LNCaP clone FGC (cell line): ENCODE measurements at regions not wholly inside any gene's neighbourhood (a gene's known extent, or its start where the extent isn't known, plus 50 kb on each side); places are given as distances from the start of the nearest gene placed in this dataset.

Source experiments
- DNase-seq: peaks from one replicate; pipeline ENCODE4 v3.0.0-alpha.2; 2011; ENCODE audit warnings: low read depth
- H3K4me3 ChIP-seq: 2 replicates; pipeline ENCODE4 v1.5.1; 2011; ENCODE audit warnings: mild to moderate bottlenecking, low read depth, low read length, control low read depth
- CTCF ChIP-seq: IDR thresholded peaks from 2 replicates; pipeline ENCODE4 v1.5.1; 2012; ENCODE audit warnings: mild to moderate bottlenecking; ENCODE audit not compliant: control insufficient read depth, insufficient read depth; ENCODE audit errors: extremely low read depth

DNA sequence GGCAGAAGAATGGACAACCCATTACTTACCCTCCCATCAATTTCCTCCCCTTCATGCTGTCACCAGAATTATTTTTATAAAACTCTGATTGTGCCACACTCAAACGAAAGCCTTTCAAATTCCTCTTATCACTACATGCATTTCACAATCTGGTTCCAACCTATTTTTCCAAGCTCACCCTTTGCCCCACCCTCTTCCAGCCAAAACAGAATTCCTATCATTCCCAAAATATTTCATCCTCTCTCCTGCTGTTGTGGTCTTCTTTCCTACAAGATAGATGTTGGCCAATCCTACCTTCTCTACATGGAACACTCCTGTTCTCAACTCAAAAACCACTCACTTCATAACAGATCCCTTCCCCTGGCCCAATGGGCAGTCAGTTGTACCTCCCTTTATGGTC lies 111.5 kb downstream of the ELAPOR2 start:
- no peak overlapping the region for H3K4me3 ChIP-seq
- no peak for DNase-seq

DNA sequence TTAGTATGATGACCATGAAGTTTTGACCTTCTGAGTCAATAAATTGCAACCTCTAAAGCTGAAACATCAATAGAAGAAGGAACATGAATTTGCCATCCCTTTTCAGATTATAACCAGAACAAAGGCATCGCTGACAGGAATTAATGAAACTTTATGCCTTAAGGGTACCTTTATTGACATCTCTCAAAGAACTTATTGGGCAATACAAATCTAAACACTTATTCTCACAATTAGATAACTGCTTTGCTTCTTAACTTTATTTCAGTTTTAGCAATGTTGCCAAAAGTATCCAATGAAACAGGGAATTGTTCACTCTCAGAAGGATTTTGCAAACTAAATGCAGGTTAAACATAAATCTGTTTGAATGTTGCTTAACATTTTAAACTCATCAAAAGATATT lies 116.0 kb downstream of the ELAPOR2 start:
- no peak for DNase-seq
- H3K4me3 ChIP-seq, result no peak overlapping the region
- no peak for TF ChIP-seq CTCF

More for the DNA sequence above, 111.5 kb downstream of the ELAPOR2 start:
- no peak for TF ChIP-seq CTCF

DNA sequence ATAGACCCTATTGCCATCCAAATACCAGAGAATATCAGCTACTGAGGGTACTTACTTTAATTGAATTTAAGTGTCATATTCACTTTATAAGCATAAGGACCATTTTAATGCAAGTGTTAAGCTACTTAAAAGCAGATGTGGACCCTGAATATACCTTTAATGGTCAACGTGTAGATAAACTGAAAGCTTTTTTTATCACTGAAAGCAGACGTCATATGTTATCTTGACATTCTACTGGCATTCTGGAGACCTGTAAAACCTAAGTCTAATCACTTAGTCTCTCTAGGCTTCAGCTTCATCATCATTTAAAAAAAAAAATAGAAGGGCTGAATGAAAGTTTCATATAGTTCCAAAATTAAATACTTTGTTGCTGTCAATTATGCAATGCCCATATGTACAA lies 116.5 kb downstream of the ELAPOR2 start:
- H3K4me3 ChIP-seq, result no peak overlapping the region
- no peak for TF ChIP-seq CTCF
- DNase-seq, result no peak

- TF ChIP-seq CTCF, result no peak
- H3K4me3 ChIP-seq, result no peak overlapping the region
- DNase-seq, result no peak
Observed at GRCh38 chr7:86942081-86942480, 117.4 kb downstream of the ELAPOR2 start.

DNA sequence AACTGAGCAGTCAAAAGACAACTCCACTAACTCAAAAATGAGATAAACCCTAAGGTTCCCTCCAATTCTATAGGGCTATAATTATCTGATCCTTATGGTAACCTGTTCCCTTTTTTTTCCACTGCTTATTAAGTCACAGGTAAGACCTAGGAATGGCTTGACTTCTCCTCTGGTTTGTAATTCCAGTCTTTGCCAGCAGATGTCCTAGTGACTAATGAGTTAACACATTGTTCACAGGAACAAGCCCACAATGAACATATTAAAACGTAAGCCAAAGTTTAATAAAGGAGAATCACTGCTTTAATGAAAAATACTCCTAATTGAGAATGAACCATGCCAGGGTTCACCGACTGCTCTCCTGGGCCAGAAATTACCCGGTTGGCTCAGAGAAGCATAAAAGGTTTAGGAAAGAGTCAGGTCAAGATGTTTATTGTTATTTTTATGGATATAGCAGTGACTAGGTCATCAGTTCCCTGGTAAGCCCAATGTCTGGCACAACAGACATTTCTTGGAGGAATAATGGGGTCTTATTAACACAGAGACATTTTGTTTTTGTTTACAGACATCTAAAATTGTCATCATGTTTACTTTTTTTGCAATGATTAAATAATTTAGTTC lies 120.1 kb downstream of the ELAPOR2 start:
- DNase-seq, result peak; percentile 69
- no peak overlapping the region for H3K4me3 ChIP-seq
- peak; percentile 79 for TF ChIP-seq CTCF

DNA sequence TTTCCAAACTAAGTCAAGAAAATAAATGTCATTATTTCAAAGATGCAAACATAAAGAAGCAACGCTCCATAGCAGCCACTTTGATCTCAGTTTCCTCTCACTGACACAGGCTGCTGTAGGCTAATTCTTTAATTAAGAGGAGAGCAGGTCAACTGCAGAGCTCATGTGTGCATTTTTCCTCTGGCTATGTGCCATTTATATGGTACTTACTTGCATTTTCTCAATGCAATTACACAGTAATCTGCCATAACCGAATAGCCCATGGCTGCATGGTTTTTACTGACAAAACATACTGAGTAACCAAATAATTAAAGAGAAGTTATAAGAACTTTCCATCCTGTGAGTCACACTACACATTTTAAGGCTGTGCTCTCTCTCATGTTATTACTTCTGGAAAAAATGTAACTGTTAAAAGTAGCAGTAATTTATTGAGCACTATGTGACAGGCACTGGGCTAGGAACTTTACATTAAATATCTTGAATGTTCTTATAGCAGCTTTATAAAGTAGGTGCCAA lies 122.0 kb downstream of the ELAPOR2 start:
- H3K4me3 ChIP-seq, result no peak overlapping the region
- DNase-seq, result no peak
- no peak for TF ChIP-seq CTCF

DNA sequence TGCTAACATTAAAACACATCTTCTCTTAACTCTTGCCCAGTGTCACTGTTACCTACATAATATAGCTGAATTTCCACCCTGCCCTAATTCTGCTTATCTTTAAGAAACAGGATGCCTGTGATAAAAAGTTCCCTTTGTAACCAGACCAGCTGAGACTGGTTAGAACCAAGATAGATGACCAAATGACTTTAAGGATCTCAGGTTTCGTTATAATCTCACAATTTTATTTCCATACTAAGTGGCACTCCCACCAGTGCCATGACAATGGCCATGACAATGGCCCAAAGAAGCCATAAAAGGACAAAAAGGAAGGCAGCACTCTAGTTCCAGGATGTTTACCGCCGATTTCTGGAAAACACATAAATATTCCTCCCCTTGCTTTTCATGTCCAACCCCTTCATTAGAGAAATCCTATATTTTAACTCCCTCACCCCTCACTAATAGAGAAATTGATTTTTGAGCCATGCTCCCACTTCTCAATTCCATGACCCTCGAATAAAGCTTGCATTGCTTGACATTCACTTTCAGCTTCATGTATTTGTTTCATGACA lies 126.1 kb downstream of the ELAPOR2 start:
- no peak for DNase-seq
- no peak overlapping the region for H3K4me3 ChIP-seq
- TF ChIP-seq CTCF, result no peak
